WTC11 (cell line): ENCODE measurements at regions not wholly inside any gene's neighbourhood (a gene's known extent, or its start where the extent isn't known, plus 50 kb on each side); places are given as distances from the start of the nearest gene placed in this dataset.

Source experiments
- ATAC-seq: fragments of 200-7000 bp; cut with Tn5 transposase; 2 replicates; pipeline ENCODE4 v1.10.0; 2021; ENCODE audit warnings: mild to moderate bottlenecking, moderate library complexity
- CTCF ChIA-PET: fragments of 300-600 bp; sonication (Branson Sonifier 250); formaldehyde crosslinking; loops from one replicate; lab custom pipeline; 2021; ENCODE audit warnings: antibody characterized with exemption; lab: Charles Lee
- POLR2A ChIA-PET: fragments of 350-600 bp; sonication (Branson Sonifier 250); formaldehyde crosslinking; loops from one replicate; lab custom pipeline; 2021; ENCODE audit warnings: antibody characterized with exemption; lab: Charles Lee
- DNase-seq: peaks from one replicate; pipeline ENCODE4 v3.0.0; 2021; ENCODE audit warnings: low spot score
- H3K27ac Mint-ChIP-seq: 2 replicates; pipeline ENCODE4 v1.8.0; 2021; ENCODE audit warnings: mixed read lengths
- H3K27me3 Mint-ChIP-seq: 2 replicates; pipeline ENCODE4 v1.8.0; 2021; ENCODE audit warnings: low read depth, mild to moderate bottlenecking, moderate library complexity, mixed read lengths
- H3K36me3 Mint-ChIP-seq: 2 replicates; pipeline ENCODE4 v1.8.0; 2021; ENCODE audit warnings: mixed read lengths
- H3K4me1 Mint-ChIP-seq: 2 replicates; pipeline ENCODE4 v1.8.0; 2022; ENCODE audit warnings: mixed read lengths
- H3K4me3 Mint-ChIP-seq: 2 replicates; pipeline ENCODE4 v1.8.0; 2021; ENCODE audit warnings: mild to moderate bottlenecking, moderate library complexity, mixed read lengths
- H3K9me3 Mint-ChIP-seq: 2 replicates; pipeline ENCODE4 v1.8.0; 2021; ENCODE audit warnings: mixed read lengths
- CREM ChIP-seq: sonication (generic); formaldehyde crosslinking; IDR thresholded peaks from 2 replicates; pipeline ENCODE4 v1.8.1; 2022; ENCODE audit warnings: mild to moderate bottlenecking, missing genetic modification reagents, moderate library complexity
- EMX1 ChIP-seq: fragments of 250-450 bp; sonication (Bioruptor Pico); IDR thresholded peaks from 2 replicates; pipeline ENCODE4 v1.8.0; 2021; ENCODE audit warnings: mild to moderate bottlenecking
- ESRRA ChIP-seq: sonication (generic); formaldehyde crosslinking; IDR thresholded peaks from 2 replicates; pipeline ENCODE4 v1.8.1; 2022; ENCODE audit warnings: mild to moderate bottlenecking, missing genetic modification reagents, borderline replicate concordance
- GABPB1 ChIP-seq: sonication (generic); formaldehyde crosslinking; IDR thresholded peaks from 2 replicates; pipeline ENCODE4 v1.8.1; 2023; ENCODE audit warnings: mild to moderate bottlenecking, missing genetic modification reagents
- KAT7 ChIP-seq: sonication (generic); formaldehyde crosslinking; IDR thresholded peaks from 2 replicates; pipeline ENCODE4 v1.8.1; 2023; ENCODE audit warnings: missing genetic modification reagents, mild to moderate bottlenecking, borderline replicate concordance
- NFATC4 ChIP-seq: fragments of 250-450 bp; sonication (Bioruptor Pico); IDR thresholded peaks from 2 replicates; pipeline ENCODE4 v1.9.0; 2021; ENCODE audit warnings: mild to moderate bottlenecking
- NR1H2 ChIP-seq: sonication (generic); formaldehyde crosslinking; IDR thresholded peaks from 2 replicates; pipeline ENCODE4 v1.9.0; 2021; ENCODE audit warnings: mild to moderate bottlenecking, moderate library complexity, missing genetic modification reagents
- RELA ChIP-seq: sonication (generic); formaldehyde crosslinking; IDR thresholded peaks from 2 replicates; pipeline ENCODE4 v1.8.1; 2022; ENCODE audit warnings: missing genetic modification reagents, mild to moderate bottlenecking, borderline replicate concordance
- SOX15 ChIP-seq: fragments of 250-450 bp; sonication (Bioruptor Pico); IDR thresholded peaks from 2 replicates; pipeline ENCODE4 v1.9.0; 2021; ENCODE audit warnings: mild to moderate bottlenecking
- TCF7 ChIP-seq: sonication (generic); formaldehyde crosslinking; IDR thresholded peaks from 2 replicates; pipeline ENCODE4 v1.8.0; 2022; ENCODE audit warnings: mild to moderate bottlenecking, low read depth, missing genetic modification reagents, moderate library complexity
- ZNF232 ChIP-seq: sonication (generic); formaldehyde crosslinking; IDR thresholded peaks from 2 replicates; pipeline ENCODE4 v1.8.0; 2022; ENCODE audit warnings: mild to moderate bottlenecking, missing genetic modification reagents
- ZNF263 ChIP-seq: sonication (generic); formaldehyde crosslinking; IDR thresholded peaks from 2 replicates; pipeline ENCODE4 v1.8.1; 2022; ENCODE audit warnings: low read depth, mild to moderate bottlenecking, moderate library complexity, missing genetic modification reagents
- ZNF317 ChIP-seq: sonication (generic); formaldehyde crosslinking; IDR thresholded peaks from 2 replicates; pipeline ENCODE4 v1.8.1; 2023; ENCODE audit warnings: low read depth, mild to moderate bottlenecking, moderate library complexity, missing genetic modification reagents, borderline replicate concordance
- ZNF423 ChIP-seq: fragments of 250-450 bp; sonication (Bioruptor Pico); IDR thresholded peaks from 2 replicates; pipeline ENCODE4 v2.1.2; 2022; ENCODE audit warnings: mild to moderate bottlenecking, moderate library complexity
- ZNF671 ChIP-seq: fragments of 250-450 bp; sonication (Bioruptor Pico); IDR thresholded peaks from 2 replicates; pipeline ENCODE4 v1.8.0; 2021; ENCODE audit warnings: mild to moderate bottlenecking
- TF ChIP-seq, protein P1 (sequence below): sonication (generic); formaldehyde crosslinking; IDR thresholded peaks from 2 replicates; pipeline ENCODE4 v1.8.1; 2023; ENCODE audit warnings: mild to moderate bottlenecking, missing genetic modification reagents, moderate library complexity
- TF ChIP-seq, protein P2 (sequence below): sonication (generic); formaldehyde crosslinking; IDR thresholded peaks from 2 replicates; pipeline ENCODE4 v1.8.1; 2023; ENCODE audit warnings: mild to moderate bottlenecking, missing genetic modification reagents
- TF ChIP-seq, protein P3 (sequence below): sonication (generic); formaldehyde crosslinking; IDR thresholded peaks from 2 replicates; pipeline ENCODE4 v1.8.0; 2022; ENCODE audit warnings: mild to moderate bottlenecking, missing genetic modification reagents
- TF ChIP-seq, protein P4 (sequence below): sonication (generic); formaldehyde crosslinking; IDR thresholded peaks from 2 replicates; pipeline ENCODE4 v1.8.1; 2022; ENCODE audit warnings: low read depth, missing genetic modification reagents, borderline replicate concordance
- TF ChIP-seq, protein P5 (sequence below): sonication (generic); formaldehyde crosslinking; IDR thresholded peaks from 2 replicates; pipeline ENCODE4 v1.8.1; 2023; ENCODE audit warnings: mild to moderate bottlenecking, moderate library complexity, missing genetic modification reagents
- TF ChIP-seq, protein P6 (sequence below): fragments of 250-450 bp; sonication (Bioruptor Pico); IDR thresholded peaks from 2 replicates; pipeline ENCODE4 v2.1.2; 2022; ENCODE audit warnings: mild to moderate bottlenecking, moderate library complexity

DNA sequence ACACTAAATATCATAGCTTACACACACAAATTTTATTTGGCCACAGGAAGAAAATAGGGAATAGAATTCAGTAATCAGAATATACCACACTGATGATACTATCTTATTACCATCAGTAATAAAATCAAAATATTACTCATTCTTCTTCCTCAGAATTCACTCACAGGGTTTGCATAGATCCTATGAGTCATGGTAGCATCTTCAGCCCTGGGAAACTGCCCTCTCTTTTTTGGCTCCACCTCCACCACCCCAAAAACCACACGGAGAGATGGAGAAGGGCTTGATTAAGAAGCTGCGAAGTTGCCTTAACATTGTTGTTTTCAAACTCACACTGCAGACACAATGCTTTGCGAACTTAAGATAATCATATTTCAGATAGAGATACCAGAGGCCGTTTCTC is 154.1 kb upstream of the AHR start:
- ChIA-PET CTCF (no interaction called here), POLR2A (no interaction called here)
- no peaks in the 10 kb centered on the region for H3K9me3 Mint-ChIP-seq
- no peaks in the 10 kb centered on the region for H3K36me3 Mint-ChIP-seq
- DNase-seq = no peak
- H3K27me3 Mint-ChIP-seq = no peaks in the 10 kb centered on the region
- no peak for ATAC-seq
- H3K4me3 Mint-ChIP-seq = no peak overlapping the region
- no peak overlapping the region for H3K27ac Mint-ChIP-seq
- TF ChIP-seq, protein P1, sequence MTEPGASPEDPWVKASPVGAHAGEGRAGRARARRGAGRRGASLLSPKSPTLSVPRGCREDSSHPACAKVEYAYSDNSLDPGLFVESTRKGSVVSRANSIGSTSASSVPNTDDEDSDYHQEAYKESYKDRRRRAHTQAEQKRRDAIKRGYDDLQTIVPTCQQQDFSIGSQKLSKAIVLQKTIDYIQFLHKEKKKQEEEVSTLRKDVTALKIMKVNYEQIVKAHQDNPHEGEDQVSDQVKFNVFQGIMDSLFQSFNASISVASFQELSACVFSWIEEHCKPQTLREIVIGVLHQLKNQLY = no peak
- TF ChIP-seq EMX1 (CRISPR knock-in tag) (no peak), ZNF263 (CRISPR knock-in tag) (no peak), NR1H2 (CRISPR knock-in tag) (no peak)
- TF ChIP-seq, protein P2, sequence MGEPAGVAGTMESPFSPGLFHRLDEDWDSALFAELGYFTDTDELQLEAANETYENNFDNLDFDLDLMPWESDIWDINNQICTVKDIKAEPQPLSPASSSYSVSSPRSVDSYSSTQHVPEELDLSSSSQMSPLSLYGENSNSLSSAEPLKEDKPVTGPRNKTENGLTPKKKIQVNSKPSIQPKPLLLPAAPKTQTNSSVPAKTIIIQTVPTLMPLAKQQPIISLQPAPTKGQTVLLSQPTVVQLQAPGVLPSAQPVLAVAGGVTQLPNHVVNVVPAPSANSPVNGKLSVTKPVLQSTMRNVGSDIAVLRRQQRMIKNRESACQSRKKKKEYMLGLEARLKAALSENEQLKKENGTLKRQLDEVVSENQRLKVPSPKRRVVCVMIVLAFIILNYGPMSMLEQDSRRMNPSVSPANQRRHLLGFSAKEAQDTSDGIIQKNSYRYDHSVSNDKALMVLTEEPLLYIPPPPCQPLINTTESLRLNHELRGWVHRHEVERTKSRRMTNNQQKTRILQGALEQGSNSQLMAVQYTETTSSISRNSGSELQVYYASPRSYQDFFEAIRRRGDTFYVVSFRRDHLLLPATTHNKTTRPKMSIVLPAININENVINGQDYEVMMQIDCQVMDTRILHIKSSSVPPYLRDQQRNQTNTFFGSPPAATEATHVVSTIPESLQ (CRISPR knock-in tag) = no peak
- TF ChIP-seq, protein P3, sequence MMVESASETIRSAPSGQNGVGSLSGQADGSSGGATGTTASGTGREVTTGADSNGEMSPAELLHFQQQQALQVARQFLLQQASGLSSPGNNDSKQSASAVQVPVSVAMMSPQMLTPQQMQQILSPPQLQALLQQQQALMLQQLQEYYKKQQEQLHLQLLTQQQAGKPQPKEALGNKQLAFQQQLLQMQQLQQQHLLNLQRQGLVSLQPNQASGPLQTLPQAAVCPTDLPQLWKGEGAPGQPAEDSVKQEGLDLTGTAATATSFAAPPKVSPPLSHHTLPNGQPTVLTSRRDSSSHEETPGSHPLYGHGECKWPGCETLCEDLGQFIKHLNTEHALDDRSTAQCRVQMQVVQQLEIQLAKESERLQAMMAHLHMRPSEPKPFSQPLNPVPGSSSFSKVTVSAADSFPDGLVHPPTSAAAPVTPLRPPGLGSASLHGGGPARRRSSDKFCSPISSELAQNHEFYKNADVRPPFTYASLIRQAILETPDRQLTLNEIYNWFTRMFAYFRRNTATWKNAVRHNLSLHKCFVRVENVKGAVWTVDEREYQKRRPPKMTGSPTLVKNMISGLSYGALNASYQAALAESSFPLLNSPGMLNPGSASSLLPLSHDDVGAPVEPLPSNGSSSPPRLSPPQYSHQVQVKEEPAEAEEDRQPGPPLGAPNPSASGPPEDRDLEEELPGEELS = no peak
- no peaks in the 10 kb centered on the region for H3K4me1 Mint-ChIP-seq

DNA sequence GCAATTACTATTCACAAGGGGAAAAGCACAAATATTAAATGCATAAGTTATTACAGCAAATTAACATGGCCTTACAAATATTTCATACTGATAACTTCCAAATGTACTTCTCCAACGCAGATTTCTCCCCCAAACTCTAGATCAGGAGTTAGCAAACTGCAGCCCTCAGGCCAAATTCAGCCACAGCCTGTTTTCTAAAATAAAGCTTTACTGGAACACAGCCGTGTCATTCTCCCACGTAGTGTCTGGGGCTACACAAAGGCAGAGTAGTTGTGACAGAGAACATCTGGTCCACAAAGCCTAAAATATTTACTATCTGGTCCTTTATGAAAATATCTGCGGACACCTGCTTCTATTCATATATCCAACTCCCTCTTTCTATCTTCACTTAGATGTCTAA is 151.8 kb upstream of the AHR start:
- no peaks in the 10 kb centered on the region for H3K9me3 Mint-ChIP-seq
- ATAC-seq = no peak
- POLR2A ChIA-PET = no interaction called here
- CTCF ChIA-PET = no interaction called here
- H3K27me3 Mint-ChIP-seq = no peaks in the 10 kb centered on the region
- TF ChIP-seq ZNF232 (CRISPR knock-in tag) (no peak), ESRRA (CRISPR knock-in tag) (no peak), ZNF423 (CRISPR knock-in tag) (no peak), NFATC4 (no peak), TCF7 (CRISPR knock-in tag) (no peak), SOX15 (CRISPR knock-in tag) (no peak), CREM (CRISPR knock-in tag) (no peak), ZNF671 (CRISPR knock-in tag) (no peak), GABPB1 (CRISPR knock-in tag) (no peak), ZNF317 (CRISPR knock-in tag) (no peak), KAT7 (CRISPR knock-in tag) (no peak), RELA (CRISPR knock-in tag) (no peak)
- TF ChIP-seq, protein P4, sequence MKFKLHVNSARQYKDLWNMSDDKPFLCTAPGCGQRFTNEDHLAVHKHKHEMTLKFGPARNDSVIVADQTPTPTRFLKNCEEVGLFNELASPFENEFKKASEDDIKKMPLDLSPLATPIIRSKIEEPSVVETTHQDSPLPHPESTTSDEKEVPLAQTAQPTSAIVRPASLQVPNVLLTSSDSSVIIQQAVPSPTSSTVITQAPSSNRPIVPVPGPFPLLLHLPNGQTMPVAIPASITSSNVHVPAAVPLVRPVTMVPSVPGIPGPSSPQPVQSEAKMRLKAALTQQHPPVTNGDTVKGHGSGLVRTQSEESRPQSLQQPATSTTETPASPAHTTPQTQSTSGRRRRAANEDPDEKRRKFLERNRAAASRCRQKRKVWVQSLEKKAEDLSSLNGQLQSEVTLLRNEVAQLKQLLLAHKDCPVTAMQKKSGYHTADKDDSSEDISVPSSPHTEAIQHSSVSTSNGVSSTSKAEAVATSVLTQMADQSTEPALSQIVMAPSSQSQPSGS (CRISPR knock-in tag) = no peak
- TF ChIP-seq, protein P5, sequence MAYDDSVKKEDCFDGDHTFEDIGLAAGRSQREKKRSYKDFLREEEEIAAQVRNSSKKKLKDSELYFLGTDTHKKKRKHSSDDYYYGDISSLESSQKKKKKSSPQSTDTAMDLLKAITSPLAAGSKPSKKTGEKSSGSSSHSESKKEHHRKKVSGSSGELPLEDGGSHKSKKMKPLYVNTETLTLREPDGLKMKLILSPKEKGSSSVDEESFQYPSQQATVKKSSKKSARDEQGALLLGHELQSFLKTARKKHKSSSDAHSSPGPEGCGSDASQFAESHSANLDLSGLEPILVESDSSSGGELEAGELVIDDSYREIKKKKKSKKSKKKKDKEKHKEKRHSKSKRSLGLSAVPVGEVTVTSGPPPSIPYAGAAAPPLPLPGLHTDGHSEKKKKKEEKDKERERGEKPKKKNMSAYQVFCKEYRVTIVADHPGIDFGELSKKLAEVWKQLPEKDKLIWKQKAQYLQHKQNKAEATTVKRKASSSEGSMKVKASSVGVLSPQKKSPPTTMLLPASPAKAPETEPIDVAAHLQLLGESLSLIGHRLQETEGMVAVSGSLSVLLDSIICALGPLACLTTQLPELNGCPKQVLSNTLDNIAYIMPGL = no peak
- TF ChIP-seq, protein P3 = no peak
- TF ChIP-seq, protein P6, sequence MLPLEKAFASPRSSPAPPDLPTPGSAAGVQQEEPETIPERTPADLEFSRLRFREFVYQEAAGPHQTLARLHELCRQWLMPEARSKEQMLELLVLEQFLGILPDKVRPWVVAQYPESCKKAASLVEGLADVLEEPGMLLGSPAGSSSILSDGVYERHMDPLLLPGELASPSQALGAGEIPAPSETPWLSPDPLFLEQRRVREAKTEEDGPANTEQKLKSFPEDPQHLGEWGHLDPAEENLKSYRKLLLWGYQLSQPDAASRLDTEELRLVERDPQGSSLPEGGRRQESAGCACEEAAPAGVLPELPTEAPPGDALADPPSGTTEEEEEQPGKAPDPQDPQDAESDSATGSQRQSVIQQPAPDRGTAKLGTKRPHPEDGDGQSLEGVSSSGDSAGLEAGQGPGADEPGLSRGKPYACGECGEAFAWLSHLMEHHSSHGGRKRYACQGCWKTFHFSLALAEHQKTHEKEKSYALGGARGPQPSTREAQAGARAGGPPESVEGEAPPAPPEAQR (CRISPR knock-in tag) = no peak
- no peak for DNase-seq
- H3K4me1 Mint-ChIP-seq = no peaks in the 10 kb centered on the region
- no peak overlapping the region for H3K27ac Mint-ChIP-seq
- H3K36me3 Mint-ChIP-seq = no peaks in the 10 kb centered on the region
- no peak overlapping the region for H3K4me3 Mint-ChIP-seq
